Lung (tissue), 11 donors: ENCODE measurements at regions not wholly inside any gene's neighbourhood (a gene's known extent, or its start where the extent isn't known, plus 50 kb on each side); places are given as distances from the start of the nearest gene placed in this dataset.
"Not testable (repeated sequence)": the region's sequence is repeated elsewhere in the genome, so short reads cannot be mapped to it uniquely, and the experiment has no call there.

ENCODE experiments used
- ATAC-seq: fragments of 200-7000 bp; cut with Tn5 transposase; one replicate; pipeline ENCODE4 v1.9.1; 2020; ENCODE audit warnings: moderate number of reproducible peaks; ENCODE audit not compliant: insufficient read depth, low FRiP score
- DNase-seq, 3 donors: peaks; one replicate each; pipeline ENCODE4 v3.0.0-alpha.2; 2013 to 2017
- H3K27ac ChIP-seq, 2 donors: one replicate each; pipeline ENCODE4 v1.5.1; 2013; ENCODE audit warnings: mild to moderate bottlenecking in 2 of 2, moderate library complexity in 2 of 2, control low read depth in 1 of 2, inconsistent platforms in 1 of 2, low read depth in 1 of 2, low read length in 1 of 2
- H3K27me3 ChIP-seq, 3 donors: one replicate each; pipeline ENCODE4 v1.5.1; 2013; ENCODE audit warnings: low read length in 2 of 3; ENCODE audit not compliant: control insufficient read depth in 3 of 3, insufficient read depth in 3 of 3
- H3K36me3 ChIP-seq, 4 donors: one replicate each; pipeline ENCODE4 v1.5.1; 2013; ENCODE audit warnings: low read length in 4 of 4, mild to moderate bottlenecking in 1 of 4, moderate library complexity in 1 of 4; ENCODE audit not compliant: control insufficient read depth in 4 of 4, insufficient read depth in 4 of 4
- H3K4me1 ChIP-seq, 5 donors: one replicate each; pipeline ENCODE4 v1.5.1; 2013; ENCODE audit warnings: low read length in 5 of 5, mild to moderate bottlenecking in 2 of 5, moderate library complexity in 1 of 5; ENCODE audit not compliant: control insufficient read depth in 5 of 5, insufficient read depth in 5 of 5
- H3K4me3 ChIP-seq: one replicate; pipeline ENCODE4 v1.5.1; 2013; ENCODE audit warnings: mild to moderate bottlenecking, control low read depth, moderate library complexity
- H3K9ac ChIP-seq, 2 donors: one replicate each; pipeline ENCODE4 v1.5.1; 2013; ENCODE audit warnings: low read length in 2 of 2, control low read depth in 1 of 2; ENCODE audit not compliant: insufficient read depth in 1 of 2
- H3K9me3 ChIP-seq, 4 donors: one replicate each; pipeline ENCODE4 v1.5.1; 2013; ENCODE audit warnings: low read length in 3 of 4, mild to moderate bottlenecking in 1 of 4, moderate library complexity in 1 of 4; ENCODE audit not compliant: control insufficient read depth in 4 of 4, insufficient read depth in 3 of 4
- WGBS, 2 donors: extraction: QIAGEN DNeasy Blood & Tissue Kit; methylation state at CpG; one replicate each; pipeline ENCODE4 v1.1.7; 2013; 5-methylcytosine and 5-hydroxymethylcytosine counted together
- TF ChIP-seq, protein P1 (sequence below): IDR thresholded peaks from 2 replicates; pipeline ENCODE4 v1.5.1; 2012; ENCODE audit warnings: mild to moderate bottlenecking; ENCODE audit errors: control extremely low read depth, extremely low read depth
- donor health status: control.
- donor health status: control.
- donor health status: Bipolar disorder and iron deficiency.
- donor health status: healthy.
- donor health status: DM: yes; HTN: yes; CAD: no.

DNA sequence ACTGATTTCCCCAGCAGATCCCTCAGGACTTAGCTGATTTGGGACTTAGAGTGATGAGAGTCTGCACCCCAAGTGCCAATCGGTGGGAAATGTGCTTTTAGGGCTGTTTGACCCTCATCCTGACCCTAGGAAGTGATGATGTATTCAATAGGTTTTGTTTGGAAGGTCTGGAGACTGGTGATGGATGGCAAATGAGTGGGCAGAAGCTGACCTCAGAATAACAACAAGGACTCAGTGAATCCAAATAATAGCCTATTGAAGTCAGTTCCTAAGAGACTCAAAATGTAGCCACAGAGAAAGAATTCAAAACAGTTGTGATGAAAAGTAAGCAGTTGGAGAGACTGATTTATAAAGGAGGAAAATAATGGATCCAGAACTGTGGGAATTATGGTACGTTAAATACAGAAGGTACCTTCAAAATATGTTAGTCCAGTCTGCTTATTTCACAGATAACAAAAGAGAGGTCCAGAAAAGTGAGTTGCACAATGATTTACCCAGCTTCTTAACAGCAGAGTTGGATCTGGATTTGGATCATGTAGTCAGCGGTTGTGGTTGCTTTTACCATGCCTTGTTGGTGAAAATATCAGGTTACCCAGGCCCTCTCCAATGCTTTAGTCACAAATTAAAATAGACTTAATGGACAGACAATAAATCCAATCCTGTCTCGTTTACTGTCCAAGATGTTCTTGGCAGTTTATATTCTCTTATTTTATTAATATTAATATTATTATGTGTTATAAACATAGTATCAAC, 123.0 kb upstream of the PTBP2 start:
- ATAC-seq (no peak), DNase-seq (peak in 1 of 3 donors; percentile 42)
- H3K27ac ChIP-seq = no peak overlapping the region
- H3K27me3 ChIP-seq = no peaks in the 10 kb centered on the region
- TF ChIP-seq, protein P1, sequence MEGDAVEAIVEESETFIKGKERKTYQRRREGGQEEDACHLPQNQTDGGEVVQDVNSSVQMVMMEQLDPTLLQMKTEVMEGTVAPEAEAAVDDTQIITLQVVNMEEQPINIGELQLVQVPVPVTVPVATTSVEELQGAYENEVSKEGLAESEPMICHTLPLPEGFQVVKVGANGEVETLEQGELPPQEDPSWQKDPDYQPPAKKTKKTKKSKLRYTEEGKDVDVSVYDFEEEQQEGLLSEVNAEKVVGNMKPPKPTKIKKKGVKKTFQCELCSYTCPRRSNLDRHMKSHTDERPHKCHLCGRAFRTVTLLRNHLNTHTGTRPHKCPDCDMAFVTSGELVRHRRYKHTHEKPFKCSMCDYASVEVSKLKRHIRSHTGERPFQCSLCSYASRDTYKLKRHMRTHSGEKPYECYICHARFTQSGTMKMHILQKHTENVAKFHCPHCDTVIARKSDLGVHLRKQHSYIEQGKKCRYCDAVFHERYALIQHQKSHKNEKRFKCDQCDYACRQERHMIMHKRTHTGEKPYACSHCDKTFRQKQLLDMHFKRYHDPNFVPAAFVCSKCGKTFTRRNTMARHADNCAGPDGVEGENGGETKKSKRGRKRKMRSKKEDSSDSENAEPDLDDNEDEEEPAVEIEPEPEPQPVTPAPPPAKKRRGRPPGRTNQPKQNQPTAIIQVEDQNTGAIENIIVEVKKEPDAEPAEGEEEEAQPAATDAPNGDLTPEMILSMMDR = no peak
- no peak overlapping the region for H3K9ac ChIP-seq
- H3K9me3 ChIP-seq = no peaks in the 10 kb centered on the region
- H3K4me3 ChIP-seq = no peak overlapping the region
- 52 to 70% methylated on average over 4 of the region's 4 CpGs for WGBS, 2 donors
- peaks cover 0 to 3% (median 0%) of the 10 kb centered on the region in 5 donors for H3K4me1 ChIP-seq
- H3K36me3 ChIP-seq = no peaks in the 10 kb centered on the region

DNA sequence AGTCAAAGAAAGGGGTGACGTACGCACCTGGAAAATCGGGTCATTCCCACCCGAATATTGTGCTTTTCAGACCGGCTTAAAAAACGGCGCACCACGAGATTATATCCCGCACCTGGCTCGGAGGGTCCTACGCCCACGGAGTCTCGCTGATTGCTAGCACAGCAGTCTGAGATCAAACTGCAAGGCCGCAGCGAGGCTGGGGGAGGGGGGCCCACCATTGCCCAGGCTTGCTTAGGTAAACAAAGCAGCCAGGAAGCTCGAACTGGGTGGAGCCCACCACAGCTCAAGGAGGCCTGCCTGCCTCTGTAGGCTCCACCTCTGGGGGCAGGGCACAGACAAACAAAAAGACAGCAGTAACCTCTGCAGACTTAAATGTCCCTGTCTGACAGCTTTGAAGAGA, 117.0 kb upstream of the PTBP2 start:
- not testable (repeated sequence) for DNase-seq, H3K27ac ChIP-seq
- 87 to 92% methylated on average over 12 to 16 of the region's 16 CpGs for WGBS, 2 donors

DNA sequence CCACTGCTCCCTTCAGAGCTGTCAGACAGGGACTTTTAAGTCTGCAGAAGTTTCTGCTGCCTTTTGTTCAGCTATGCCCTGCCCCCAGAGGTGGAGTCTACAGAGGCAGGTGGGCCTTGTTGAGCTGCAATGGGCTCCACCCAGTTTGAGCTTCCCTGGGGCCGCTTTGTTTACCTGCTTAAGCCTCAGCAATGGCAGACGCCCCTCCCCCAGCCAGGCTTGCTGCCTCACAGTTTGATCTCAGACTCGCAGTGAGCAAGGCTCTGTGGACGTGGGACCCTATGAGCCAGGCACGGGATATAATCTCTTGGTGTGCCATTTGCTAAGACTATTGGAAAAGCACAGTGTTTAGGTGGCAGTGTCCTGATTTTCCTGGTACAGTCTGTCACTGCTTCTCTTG, 104.2 kb upstream of the PTBP2 start:
- H3K36me3 ChIP-seq, H3K27me3 ChIP-seq, ATAC-seq, H3K27ac ChIP-seq, H3K9ac ChIP-seq, H3K4me3 ChIP-seq, DNase-seq, H3K4me1 ChIP-seq: not testable (repeated sequence)
- 87 to 90% methylated on average over 5 of the region's 5 CpGs for WGBS, 2 donors
- H3K9me3 ChIP-seq = peaks cover 0 to 13% (median 3%) of the 10 kb centered on the region in 4 donors

More for the DNA sequence above, 117.0 kb upstream of the PTBP2 start:
- ATAC-seq, H3K27me3 ChIP-seq, H3K9ac ChIP-seq, H3K4me3 ChIP-seq, H3K4me1 ChIP-seq, H3K36me3 ChIP-seq, H3K9me3 ChIP-seq: not testable (repeated sequence)

DNA sequence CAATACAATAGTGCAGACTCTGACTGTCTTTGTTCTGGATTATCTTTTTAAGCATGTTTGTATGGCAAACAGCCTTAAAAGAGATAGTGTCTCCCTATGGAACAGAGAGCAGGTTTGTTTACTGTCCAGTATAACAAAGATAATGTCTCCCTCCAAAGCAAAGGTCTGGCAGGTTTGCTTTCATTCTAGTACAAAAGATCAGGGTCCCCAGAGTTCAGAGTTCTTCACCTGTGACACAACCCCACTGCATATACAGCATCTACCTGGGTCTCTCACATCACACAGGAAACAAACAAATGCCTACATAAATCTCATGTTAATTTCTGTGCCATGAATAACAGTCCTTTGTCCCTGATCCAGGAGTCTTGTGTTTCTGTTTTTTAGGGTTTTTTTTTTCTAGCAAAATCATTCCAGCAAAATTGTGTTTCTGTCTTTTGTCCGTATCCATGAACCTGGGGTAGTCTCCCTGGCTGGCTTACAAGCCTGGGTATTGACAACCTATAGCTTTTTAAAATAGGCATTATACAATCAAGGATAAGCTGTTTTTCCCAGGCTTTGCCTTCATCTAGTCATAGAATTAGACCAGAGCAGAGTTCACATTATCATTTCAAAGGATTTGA, 89.4 kb upstream of the PTBP2 start:
- ATAC-seq (no peak), DNase-seq (no peak)
- Histone ChIP-seq H3K27ac (no peak overlapping the region), H3K4me1 (peaks cover 0 to 11% (median 0%) of the 10 kb centered on the region in 5 donors), H3K36me3 (no peaks in the 10 kb centered on the region), H3K9me3 (no peaks in the 10 kb centered on the region), H3K27me3 (no peaks in the 10 kb centered on the region), H3K4me3 (no peak overlapping the region), H3K9ac (no peak overlapping the region)
- WGBS, 2 donors = 89 to 90% methylated on average over 1 of the region's 1 CpG
- TF ChIP-seq, protein P1 = no peak
